ENCODE measurements at regions not wholly inside any gene's neighbourhood (a gene's known extent, or its start where the extent isn't known, plus 50 kb on each side); places are given as distances from the start of the nearest gene placed in this dataset.
"Not testable (repeated sequence)": the region's sequence is repeated elsewhere in the genome, so short reads cannot be mapped to it uniquely, and the experiment has no call there.

DNA sequence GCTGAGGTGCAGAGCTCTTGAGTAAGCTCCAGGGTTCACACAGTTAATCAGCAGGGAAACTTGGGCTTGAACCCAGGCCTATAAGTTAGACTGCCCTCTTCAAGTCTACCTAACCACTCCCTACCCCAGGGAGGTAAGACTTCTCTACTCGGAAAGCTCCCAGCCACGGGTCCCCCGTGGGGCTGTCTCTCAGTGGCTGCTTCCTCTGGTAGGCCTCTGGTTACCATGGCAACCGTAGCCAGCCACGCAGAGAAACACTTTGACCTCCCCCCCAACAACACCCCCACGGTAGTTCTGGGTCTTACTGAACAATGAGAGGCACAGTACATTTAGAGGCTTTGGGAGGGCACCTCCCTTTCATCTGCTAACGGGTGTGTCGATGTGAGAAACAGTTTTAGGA is 245.2 kb downstream of the AACS start:
- DNase-seq (ENCODE audit: low read depth in 3 of 3): no peak

GRCh38 chr12:125311050-125311449 is 245.8 kb downstream of the AACS start:
- no peak for DNase-seq (ENCODE audit: low read depth in 3 of 3)

DNA sequence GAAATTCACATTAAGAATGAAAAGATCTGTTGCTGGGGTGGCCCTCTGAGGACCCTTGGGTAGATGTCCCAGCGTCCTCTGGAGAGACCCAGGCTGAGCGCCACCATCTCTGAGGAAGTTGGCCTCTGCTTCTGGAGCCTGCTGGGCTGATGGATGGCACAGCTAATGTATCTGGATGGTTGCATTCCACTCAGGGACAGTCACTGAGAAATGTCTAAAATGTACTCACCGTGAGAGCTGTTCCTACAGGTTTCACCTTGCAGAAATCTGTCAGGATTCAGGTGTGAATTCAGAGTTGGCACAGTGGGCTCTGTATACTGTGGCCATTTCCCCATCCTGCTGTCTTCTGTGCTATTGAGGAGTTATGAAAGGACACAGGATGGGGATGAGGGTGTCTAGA is 247.2 kb downstream of the AACS start:
- no peak for DNase-seq (ENCODE audit: low read depth in 3 of 3)

GRCh38 chr12:125314051-125314755 is 249.0 kb downstream of the AACS start:
- DNase-seq (ENCODE audit: low read depth in 3 of 3): no peak

DNA sequence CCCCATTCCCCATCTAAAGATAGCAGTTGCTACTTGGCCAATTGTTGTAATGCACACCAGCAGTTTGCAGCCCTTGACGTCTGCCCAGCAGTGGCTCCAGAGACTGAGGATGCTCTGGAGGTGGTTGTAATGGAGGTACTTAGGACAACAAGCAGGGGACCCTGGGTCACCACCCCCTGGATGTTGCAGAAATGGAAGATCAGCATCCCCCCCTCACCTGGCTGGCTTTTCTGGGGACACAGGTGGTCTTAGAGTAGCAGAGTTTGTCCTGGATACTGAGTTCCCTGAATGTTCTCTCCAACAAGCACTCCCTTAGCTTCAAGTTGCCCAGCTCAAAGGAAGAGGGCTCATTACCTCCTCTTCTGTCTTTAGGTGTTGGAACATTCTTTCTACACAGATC is 250.5 kb downstream of the AACS start:
- no peak for DNase-seq (ENCODE audit: low read depth in 3 of 3)

GRCh38 chr12:125320177-125320576 is 254.9 kb downstream of the AACS start:
- no peak for DNase-seq (ENCODE audit: low read depth in 3 of 3)

DNA sequence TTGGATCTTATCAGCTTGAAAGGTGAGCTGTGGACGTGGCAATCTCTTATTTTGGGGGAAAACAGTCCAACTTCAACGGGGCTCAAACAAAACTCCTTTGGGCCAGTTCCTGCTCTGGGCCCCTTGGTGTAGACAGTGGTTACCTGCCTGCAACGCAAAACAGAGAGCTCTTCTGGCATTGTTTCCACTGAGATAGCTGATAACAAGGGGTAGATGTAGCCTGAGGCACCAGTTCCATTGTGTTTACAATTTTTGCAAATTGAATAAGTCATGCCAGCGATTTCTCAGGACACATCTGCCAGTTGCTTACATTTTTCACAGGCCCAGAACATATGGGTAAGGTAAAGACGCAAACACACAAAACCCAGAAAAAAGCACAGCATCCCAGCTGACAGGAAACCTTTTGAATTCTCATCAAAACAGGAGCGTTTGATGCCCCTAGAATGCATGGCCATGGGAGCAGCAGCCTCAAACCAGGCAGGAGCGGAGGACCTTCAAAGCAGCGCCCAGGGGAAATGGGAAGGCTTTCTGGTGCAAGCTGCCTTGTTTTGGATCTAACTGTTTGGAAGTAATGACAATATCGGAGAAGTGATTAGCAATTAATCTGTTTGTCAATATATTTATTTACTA is 259.7 kb downstream of the AACS start:
- DNase-seq (ENCODE audit: low read depth in 3 of 3): no peak

GRCh38 chr12:125329239-125330102 is 264.2 kb downstream of the AACS start:
- DNase-seq (ENCODE audit: low read depth in 3 of 3): no peak

GRCh38 chr12:125330645-125331341 is 265.6 kb downstream of the AACS start:
- DNase-seq (ENCODE audit: low read depth in 3 of 3): peak in 2 of 3 experiments; percentile 19 to 51

DNA sequence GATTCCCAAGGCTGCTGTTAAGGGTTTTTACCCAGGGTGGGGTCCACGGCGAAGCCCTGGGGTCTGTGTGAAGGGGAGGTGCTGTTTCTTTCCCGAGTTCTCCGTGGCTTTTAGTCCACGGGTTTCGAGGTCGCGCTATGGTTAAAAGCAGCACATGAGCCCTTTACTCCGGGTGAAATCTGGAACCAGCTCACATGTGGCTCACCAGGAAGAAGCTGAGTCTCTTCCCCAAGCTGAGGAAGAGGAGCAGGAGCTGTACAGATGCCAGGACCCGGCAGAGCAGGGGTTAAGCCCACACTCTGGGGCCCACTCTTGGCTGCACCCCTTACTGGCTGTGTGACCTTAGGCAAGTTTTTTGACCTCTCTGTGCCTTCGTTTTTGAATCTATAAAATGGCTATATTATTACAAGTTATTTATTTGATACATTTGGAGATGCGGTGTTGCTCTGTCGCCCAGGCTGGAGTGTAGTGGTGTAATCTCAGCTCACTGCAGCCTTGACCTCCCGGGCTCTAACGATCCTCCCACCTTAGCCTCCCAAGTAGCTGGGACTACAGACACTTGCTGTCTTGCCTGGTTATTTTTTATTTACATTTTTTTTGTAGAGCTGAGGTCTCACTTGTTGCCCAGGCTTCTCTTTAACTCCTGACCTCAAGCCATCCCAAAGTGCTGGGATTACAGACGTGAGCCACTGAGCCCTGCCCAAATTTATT is 266.3 kb downstream of the AACS start:
- no peak for DNase-seq (ENCODE audit: low read depth in 3 of 3)

DNA sequence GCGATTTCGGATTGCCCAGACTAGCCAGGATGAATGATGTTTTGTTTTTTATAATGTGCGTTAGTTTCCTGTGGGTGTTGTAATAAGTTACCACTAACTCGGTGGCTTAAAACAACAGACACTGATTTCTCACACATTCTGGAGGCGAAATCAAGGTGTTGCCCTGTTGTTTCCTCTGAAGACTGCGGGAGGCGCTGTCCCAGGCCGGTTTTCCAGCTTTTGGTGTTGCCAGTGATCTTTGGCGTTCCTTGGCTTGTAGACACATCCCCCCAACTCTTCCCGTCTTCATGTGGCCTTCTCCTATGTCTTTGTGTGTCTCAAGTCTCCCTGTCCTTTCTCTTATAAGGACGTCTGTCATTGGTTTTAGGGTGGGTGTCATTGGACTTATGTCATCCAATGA is 267.7 kb downstream of the AACS start:
- no peak for DNase-seq (ENCODE audit: low read depth in 3 of 3)

DNA sequence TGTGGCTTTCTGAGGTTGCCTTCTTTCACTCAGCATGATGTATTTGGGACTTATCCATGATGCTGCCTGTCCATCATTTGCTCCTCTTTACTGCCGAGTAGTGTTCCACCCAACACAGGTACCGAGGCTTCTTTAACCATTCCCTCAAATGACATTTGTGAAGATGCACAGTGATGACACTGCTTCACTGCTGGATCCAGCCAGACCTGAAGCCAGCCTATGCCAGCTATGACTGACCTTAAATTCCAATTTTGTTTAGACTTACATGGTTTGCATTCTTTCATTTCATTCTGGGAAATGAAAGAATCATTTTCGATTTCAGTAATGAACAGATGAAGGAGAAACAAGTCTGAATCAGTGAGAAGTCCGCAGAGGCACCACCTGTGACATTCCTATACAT is 271.0 kb downstream of the AACS start:
- DNase-seq (ENCODE audit: low read depth in 3 of 3): no peak

DNA sequence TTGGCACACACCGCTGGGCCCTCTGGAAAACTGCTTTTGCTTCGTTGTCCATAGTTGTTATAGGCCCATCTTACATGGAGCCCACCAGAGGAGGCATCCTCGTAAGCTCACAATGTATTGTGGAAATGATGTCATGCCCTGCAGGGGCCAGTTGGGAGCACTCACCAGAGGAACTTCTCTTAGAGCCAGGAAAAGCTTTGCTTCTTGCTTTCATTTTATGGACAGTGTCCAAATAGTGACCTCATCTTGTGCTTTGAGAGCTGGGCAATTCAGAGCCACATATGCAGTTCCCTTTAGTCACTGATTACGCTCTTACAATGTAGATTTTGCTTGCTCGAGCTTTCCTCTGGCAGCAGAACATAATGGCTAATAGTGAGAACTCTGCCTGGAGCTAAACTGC is 275.6 kb downstream of the AACS start:
- no peak for DNase-seq (ENCODE audit: low read depth in 3 of 3)

GRCh38 chr12:125341422-125341821 is 276.2 kb downstream of the AACS start:
- DNase-seq (ENCODE audit: low read depth in 3 of 3): no peak

- DNase-seq (ENCODE audit: low read depth in 3 of 3): no peak
Measured at GRCh38 chr12:125343649-125344048, 278.4 kb downstream of the AACS start.

GRCh38 chr12:125346362-125346761 is 281.1 kb downstream of the AACS start:
- DNase-seq (ENCODE audit: low read depth in 3 of 3): no peak

DNA sequence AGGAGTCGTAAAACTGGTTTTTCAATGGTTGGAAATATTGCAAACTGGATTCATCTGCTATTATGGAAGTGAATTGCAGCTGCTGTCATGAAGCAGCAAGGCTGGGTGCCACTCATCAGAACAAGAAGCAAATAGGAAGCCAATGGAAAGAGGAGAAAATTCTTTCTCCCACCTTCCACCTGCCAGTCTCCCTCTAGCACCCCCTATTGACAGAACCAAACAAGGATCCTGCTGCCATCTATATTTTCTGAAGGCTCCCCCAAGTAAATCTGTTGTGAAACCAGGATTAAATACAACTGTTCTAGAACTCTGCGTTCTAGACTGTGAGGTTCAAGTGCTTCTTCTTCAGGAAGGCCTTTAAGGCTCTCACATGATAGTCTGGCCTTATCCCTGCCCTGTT is 286.6 kb downstream of the AACS start:
- DNase-seq (ENCODE audit: low read depth in 3 of 3): no peak

GRCh38 chr12:125353002-125353401 is 287.8 kb downstream of the AACS start:
- not testable (repeated sequence) for DNase-seq (ENCODE audit: low read depth in 3 of 3)

GRCh38 chr12:125353871-125354270 is 288.6 kb downstream of the AACS start:
- DNase-seq (ENCODE audit: low read depth in 3 of 3): no peak

DNA sequence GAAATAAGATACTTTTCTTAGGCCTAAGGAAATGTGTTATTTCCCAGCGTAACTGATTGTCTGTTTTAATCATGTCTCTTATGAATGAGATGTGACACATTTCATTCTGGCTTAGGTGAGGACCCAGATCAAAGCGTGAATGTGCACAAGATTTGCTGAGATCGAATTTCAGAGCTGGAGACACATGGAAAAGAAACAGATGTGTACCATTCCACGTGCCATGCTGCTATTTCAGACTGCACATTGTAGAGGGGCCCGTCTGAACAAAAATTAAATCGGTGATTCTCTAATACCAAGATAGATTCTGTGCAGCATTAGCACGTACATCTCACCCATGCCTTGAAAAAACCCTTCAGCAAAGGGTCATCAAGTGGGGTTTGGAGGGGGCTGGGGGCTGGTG is 290.4 kb downstream of the AACS start:
- DNase-seq (ENCODE audit: low read depth in 3 of 3): no peak

DNA sequence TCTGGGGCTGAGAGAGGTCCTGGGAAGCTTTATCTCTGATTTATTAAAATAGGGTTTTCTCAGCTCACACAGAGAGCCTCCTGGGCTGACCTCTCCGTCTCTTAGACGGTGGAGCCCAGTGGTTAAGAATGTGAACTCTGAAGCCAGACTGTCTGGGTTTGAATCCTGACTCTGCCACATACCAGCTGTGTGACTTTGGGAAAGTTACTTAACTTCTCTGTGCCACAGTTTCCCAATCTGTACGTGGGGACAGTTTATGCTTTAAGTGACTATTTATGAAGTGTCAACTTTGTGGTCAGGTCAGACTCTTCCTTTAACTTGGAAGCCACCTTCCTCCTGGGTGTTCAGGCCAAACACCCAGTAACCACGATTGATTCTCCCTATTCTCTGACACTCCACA is 290.9 kb downstream of the AACS start:
- DNase-seq (ENCODE audit: low read depth in 3 of 3): no peak

DNA sequence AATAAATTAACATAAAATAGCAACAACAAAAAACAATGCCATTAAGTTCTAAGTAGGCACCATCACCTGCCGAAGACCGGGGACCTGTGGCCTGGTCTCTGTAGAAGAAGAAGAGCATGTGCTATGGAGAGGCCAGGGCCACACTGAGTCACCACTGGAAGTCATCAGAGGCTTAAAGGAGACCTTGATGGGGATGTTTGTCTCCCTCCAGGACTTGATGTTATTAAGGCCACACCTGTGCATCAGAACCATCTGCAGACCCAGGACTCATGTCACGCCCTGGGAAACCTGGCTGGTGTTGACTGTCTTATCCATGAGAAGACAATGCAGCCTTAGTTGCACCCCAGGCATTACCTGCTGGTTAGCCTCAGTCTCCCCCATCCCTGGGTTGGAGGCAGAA is 292.3 kb downstream of the AACS start:
- DNase-seq (ENCODE audit: low read depth in 3 of 3): no peak
